GM23338 (cell line): ENCODE measurements at regions not wholly inside any gene's neighbourhood (a gene's known extent, or its start where the extent isn't known, plus 50 kb on each side); places are given as distances from the start of the nearest gene placed in this dataset.

Experiments used
- ATAC-seq: fragments of 200-7000 bp; cut with Tn5 transposase; 3 replicates; pipeline ENCODE4 v1.9.1; 2020
- DNase-seq: peaks from one replicate; pipeline ENCODE4 v3.0.0-alpha.2; 2015; ENCODE audit warnings: low spot score
- H2AFZ ChIP-seq: fragments of 200-600 bp; sonication (generic); 2 replicates; pipeline ENCODE4 v1.8.0; 2016; ENCODE audit warnings: antibody characterized with exemption, mild to moderate bottlenecking, moderate library complexity
- H3F3A ChIP-seq: fragments of 200-600 bp; sonication (generic); replicated peaks from 2 replicates; pipeline ENCODE4 v1.8.0; 2017; ENCODE audit warnings: antibody characterized with exemption, mixed run types, low read depth
- H3K27ac ChIP-seq: fragments of 200-600 bp; sonication (generic); 2 replicates; pipeline ENCODE4 v1.6.1; 2016; ENCODE audit warnings: low read depth
- H3K27me3 ChIP-seq: fragments of 200-600 bp; sonication (generic); 2 replicates; pipeline ENCODE4 v1.8.0; 2016; ENCODE audit warnings: mild to moderate bottlenecking, mixed run types, moderate library complexity; ENCODE audit not compliant: insufficient read depth
- H3K36me3 ChIP-seq: fragments of 200-600 bp; sonication (generic); 2 replicates; pipeline ENCODE4 v1.8.0; 2016; ENCODE audit warnings: mild to moderate bottlenecking; ENCODE audit not compliant: insufficient read depth
- H3K4me1 ChIP-seq: fragments of 200-600 bp; sonication (generic); 2 replicates; pipeline ENCODE4 v1.8.0; 2016; ENCODE audit warnings: mild to moderate bottlenecking, moderate library complexity; ENCODE audit not compliant: insufficient read depth
- H3K4me2 ChIP-seq: fragments of 200-600 bp; sonication (generic); 2 replicates; pipeline ENCODE4 v1.7.1; 2017; ENCODE audit warnings: mixed run types
- H3K4me3 ChIP-seq: fragments of 200-600 bp; sonication (generic); 2 replicates; pipeline ENCODE4 v1.6.1; 2016; ENCODE audit warnings: mixed run types
- H3K79me2 ChIP-seq: fragments of 200-600 bp; sonication (generic); replicated peaks from 2 replicates; pipeline ENCODE4 v1.8.0; 2017; ENCODE audit warnings: mild to moderate bottlenecking; ENCODE audit not compliant: insufficient read depth
- H3K9me2 ChIP-seq: fragments of 200-600 bp; sonication (generic); 2 replicates; pipeline ENCODE4 v1.8.0; 2017; ENCODE audit not compliant: insufficient read depth
- H4K20me1 ChIP-seq: fragments of 200-600 bp; sonication (generic); replicated peaks from 2 replicates; pipeline ENCODE4 v1.8.0; 2017; ENCODE audit warnings: mild to moderate bottlenecking; ENCODE audit not compliant: insufficient read depth
- H3K27ac Mint-ChIP-seq: 2 replicates; pipeline ENCODE4 v1.8.0; 2020; ENCODE audit warnings: inconsistent platforms, mild to moderate bottlenecking, moderate library complexity, mixed read lengths
- H3K27me3 Mint-ChIP-seq: 3 replicates; pipeline ENCODE4 v1.8.0; 2022; ENCODE audit warnings: low read depth, mild to moderate bottlenecking, moderate library complexity, mixed read lengths, inconsistent platforms; ENCODE audit not compliant: insufficient read depth, poor library complexity
- H3K36me3 Mint-ChIP-seq: 3 replicates; pipeline ENCODE4 v1.8.0; 2021; ENCODE audit warnings: low read depth, mild to moderate bottlenecking, inconsistent platforms, moderate library complexity, mixed read lengths
- H3K4me1 Mint-ChIP-seq: 3 replicates; pipeline ENCODE4 v1.8.0; 2020; ENCODE audit warnings: mild to moderate bottlenecking, inconsistent platforms, mixed read lengths
- H3K4me3 Mint-ChIP-seq: 3 replicates; pipeline ENCODE4 v1.8.0; 2021; ENCODE audit warnings: moderate library complexity, mild to moderate bottlenecking, inconsistent platforms, mixed read lengths
- H3K9me3 Mint-ChIP-seq: 3 replicates; pipeline ENCODE4 v1.8.0; 2020; ENCODE audit warnings: moderate library complexity, mild to moderate bottlenecking, inconsistent platforms, mixed read lengths
- CREB1 ChIP-seq: fragments of 250-450 bp; sonication (Bioruptor Pico); IDR thresholded peaks from 2 replicates; pipeline ENCODE4 v1.5.0; 2020; ENCODE audit warnings: low read depth, mild to moderate bottlenecking, moderate library complexity
- CTCF ChIP-seq, 2 experiments: fragments of 200-600 bp in 1 of 2; sonication (generic) in 1 of 2; conservative IDR thresholded peaks; 2 replicates each; pipeline versions ENCODE4 v1.5.1 to v1.6.1; 2016 to 2017; ENCODE audit warnings: antibody characterized with exemption in 2 of 2, low read depth in 2 of 2, mild to moderate bottlenecking in 2 of 2, moderate library complexity in 1 of 2
- ETS1 ChIP-seq: IDR thresholded peaks from 2 replicates; pipeline ENCODE4 v1.6.1; 2016; ENCODE audit warnings: antibody characterized with exemption
- EZH2 ChIP-seq: fragments of 200-600 bp; sonication (generic); IDR thresholded peaks from one replicate; pipeline ENCODE4 v1.8.0; 2017; ENCODE audit warnings: antibody characterized with exemption, mild to moderate bottlenecking, low read depth; ENCODE audit not compliant: unreplicated experiment
- JUNB ChIP-seq: IDR thresholded peaks from one replicate; pipeline ENCODE4 v1.6.1; 2016; ENCODE audit warnings: antibody characterized with exemption; ENCODE audit not compliant: unreplicated experiment
- NANOG ChIP-seq: IDR thresholded peaks from 2 replicates; pipeline ENCODE4 v1.6.1; 2016; ENCODE audit warnings: antibody characterized with exemption, borderline replicate concordance
- POLR2AphosphoS5 ChIP-seq: IDR thresholded peaks from 2 replicates; pipeline ENCODE4 v1.6.1; 2016; ENCODE audit warnings: antibody characterized with exemption, low read depth
- STAT1 ChIP-seq: IDR thresholded peaks from one replicate; pipeline ENCODE4 v1.6.1; 2016; ENCODE audit warnings: antibody characterized with exemption; ENCODE audit not compliant: unreplicated experiment
- ZNF114 ChIP-seq: fragments of 250-450 bp; sonication (Bioruptor Pico); IDR thresholded peaks from 2 replicates; pipeline ENCODE4 v1.5.0; 2020; ENCODE audit warnings: mild to moderate bottlenecking, moderate library complexity
- ZNF331 ChIP-seq: fragments of 250-450 bp; sonication (Bioruptor Pico); IDR thresholded peaks from 2 replicates; pipeline ENCODE4 v1.5.0; 2020; ENCODE audit warnings: low read depth, mild to moderate bottlenecking, moderate library complexity
- ZNF462 ChIP-seq: fragments of 250-450 bp; sonication (Bioruptor Pico); IDR thresholded peaks from 2 replicates; pipeline ENCODE4 v1.5.0; 2020; ENCODE audit warnings: mild to moderate bottlenecking, moderate library complexity

- no peak for TF ChIP-seq ETS1
- no peak for TF ChIP-seq CREB1 (CRISPR knock-in tag)
- TF ChIP-seq CTCF (conservative IDR thresholded peaks at IDR 0.05; ENCODE audit: low read depth in 2 of 2), result no peak
- TF ChIP-seq ZNF331 (CRISPR knock-in tag), result no peak
- no peak for TF ChIP-seq POLR2AphosphoS5
- no peak for TF ChIP-seq ZNF114 (CRISPR knock-in tag)
- TF ChIP-seq STAT1, result no peak
- no peak for TF ChIP-seq JUNB
- TF ChIP-seq EZH2, result no peak
- no peak for TF ChIP-seq NANOG
These were observed 313.5 kb downstream of the TLE4 start (continued) for GRCh38 chr9:79885093-79885857.

GRCh38 chr9:79884546-79884945 lies 312.8 kb downstream of the TLE4 start:
- H3F3A ChIP-seq, result no peaks in the 10 kb centered on the region
- DNase-seq (no peak), ATAC-seq (no peak)
- H3K27me3 ChIP-seq, result no peaks in the 10 kb centered on the region
- Mint-ChIP-seq H3K27me3 (peaks cover 2% of the 10 kb centered on the region), H3K4me1 (no peaks in the 10 kb centered on the region; the same call in 2 of the 3 replicates), H3K36me3 (no peaks in the 10 kb centered on the region), H3K9me3 (no peaks in the 10 kb centered on the region), H3K4me3 (no peak overlapping the region), H3K27ac (no peak overlapping the region; the same call in 1 of the 2 replicates)
- H3K4me1 ChIP-seq, result no peaks in the 10 kb centered on the region
- no peak overlapping the region for H3K27ac ChIP-seq
- no peaks in the 10 kb centered on the region for H4K20me1 ChIP-seq
- no peak overlapping the region for H3K4me2 ChIP-seq
- TF ChIP-seq STAT1, result no peak
- no peak for TF ChIP-seq EZH2
- no peaks in the 10 kb centered on the region for H3K79me2 ChIP-seq
- no peaks in the 10 kb centered on the region for H3K36me3 ChIP-seq
- no peaks in the 10 kb centered on the region for H3K9me2 ChIP-seq
- no peak overlapping the region for H2AFZ ChIP-seq
- no peak overlapping the region for H3K4me3 ChIP-seq

GRCh38 chr9:79883073-79883645 lies 311.4 kb downstream of the TLE4 start:
- peaks cover 4% of the 10 kb centered on the region for H3K4me1 Mint-ChIP-seq
- Histone ChIP-seq H3K4me2 (no peak overlapping the region), H3K79me2 (no peaks in the 10 kb centered on the region), H2AFZ (no peak overlapping the region), H3K27me3 (no peaks in the 10 kb centered on the region), H3F3A (no peaks in the 10 kb centered on the region), H3K36me3 (no peaks in the 10 kb centered on the region), H3K4me1 (no peaks in the 10 kb centered on the region), H3K9me2 (no peaks in the 10 kb centered on the region), H3K27ac (no peak overlapping the region), H4K20me1 (no peaks in the 10 kb centered on the region), H3K4me3 (no peak overlapping the region)
- ATAC-seq (no peak), DNase-seq (no peak)
- no peaks in the 10 kb centered on the region for H3K9me3 Mint-ChIP-seq
- H3K27ac Mint-ChIP-seq, result no peak overlapping the region
- H3K36me3 Mint-ChIP-seq, result no peaks in the 10 kb centered on the region
- H3K4me3 Mint-ChIP-seq, result no peak overlapping the region
- H3K27me3 Mint-ChIP-seq, result peaks cover 2% of the 10 kb centered on the region
- no peak for TF ChIP-seq ZNF462 (CRISPR knock-in tag)
- no peak for TF ChIP-seq NANOG
